CD1c-positive myeloid dendritic cell (primary cell): ENCODE measurements at regions not wholly inside any gene's neighbourhood (a gene's known extent, or its start where the extent isn't known, plus 50 kb on each side); places are given as distances from the start of the nearest gene placed in this dataset.
"Not testable (repeated sequence)": the region's sequence is repeated elsewhere in the genome, so short reads cannot be mapped to it uniquely, and the experiment has no call there.

Experiments used
- DNase-seq: peaks from one replicate; pipeline ENCODE4 v3.0.0-alpha.2; 2016; ENCODE audit errors: extremely low spot score

DNA sequence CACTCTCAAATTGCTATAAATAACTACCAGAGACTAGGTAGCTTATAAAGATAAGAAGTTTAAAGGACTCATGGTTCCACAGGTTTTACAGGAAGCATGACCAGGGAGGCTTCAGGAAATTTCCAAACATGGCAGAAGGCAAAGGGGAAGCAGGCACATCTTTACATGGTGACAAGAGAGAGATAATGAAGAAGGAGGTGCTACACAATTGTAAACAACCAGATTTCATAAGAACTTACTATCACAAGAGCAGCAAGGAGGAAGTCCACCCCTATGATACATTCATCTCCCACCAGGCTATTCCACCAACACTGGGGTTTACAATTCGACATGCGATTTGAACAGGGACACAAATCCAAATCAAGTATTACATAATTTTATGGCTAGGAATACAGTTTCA, 257.7 kb downstream of the BTG1 start:
- DNase-seq = peak; percentile 25

DNA sequence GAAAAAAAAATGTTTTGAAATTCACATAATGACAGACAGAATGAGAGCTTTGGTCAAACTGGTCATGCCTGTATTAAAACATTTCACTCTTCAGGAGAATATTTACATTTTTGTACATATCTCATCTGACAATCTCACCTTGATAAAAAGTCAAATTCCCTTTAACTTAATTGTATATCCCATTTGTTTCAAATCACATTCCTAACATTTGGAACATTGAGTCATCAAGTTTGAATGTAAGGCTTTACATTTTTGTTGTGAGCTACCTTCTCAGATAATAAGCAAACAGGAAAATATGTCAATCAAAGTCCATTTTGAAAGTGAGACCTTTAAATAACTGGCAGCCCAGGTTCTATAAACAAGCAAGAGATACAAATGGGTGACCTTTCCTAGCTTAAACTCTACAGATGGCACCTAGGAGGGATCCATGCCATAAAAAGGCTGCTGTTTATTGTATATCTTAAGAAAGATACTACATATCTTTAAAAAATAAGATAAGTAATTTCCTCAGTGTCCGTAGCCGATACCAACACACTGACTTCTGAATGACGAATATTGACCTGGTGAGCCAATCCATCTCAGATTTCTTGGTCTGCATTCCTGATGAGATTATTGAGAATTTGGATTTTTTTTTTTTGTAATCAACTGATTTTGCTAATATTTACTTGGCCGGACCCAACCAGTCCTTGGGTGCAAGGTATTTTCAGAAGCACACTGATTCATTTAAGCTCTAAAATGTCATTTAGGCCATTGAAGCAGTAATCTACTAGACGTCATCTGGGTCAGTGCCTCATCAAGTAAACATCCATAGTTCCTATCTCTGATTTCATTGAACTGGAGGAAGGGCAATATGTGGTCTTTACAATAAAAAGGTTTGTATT, 259.6 kb downstream of the BTG1 start:
- no peak for DNase-seq

DNA sequence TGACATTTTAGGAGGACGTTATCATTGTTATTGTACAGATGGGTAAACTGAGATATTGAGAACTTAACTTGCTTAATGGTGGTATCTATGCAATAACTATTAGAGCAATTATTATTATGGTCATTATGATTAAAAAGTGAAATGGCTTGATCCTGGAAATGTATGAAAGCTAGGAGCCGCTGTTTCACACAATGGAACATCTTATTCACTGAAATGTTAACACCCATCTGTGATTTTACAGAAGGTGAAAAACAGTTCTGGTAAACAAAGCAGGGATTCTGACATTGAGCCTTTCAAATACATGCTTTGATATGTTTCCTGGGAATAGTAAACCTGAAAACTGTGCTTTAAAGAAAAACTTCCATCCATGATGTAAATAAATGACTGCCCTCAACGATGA, 261.4 kb downstream of the BTG1 start:
- DNase-seq = no peak

GRCh38 chr12:91883811-91884210, 261.8 kb downstream of the BTG1 start:
- DNase-seq = no peak

GRCh38 chr12:91882910-91883309, 262.7 kb downstream of the BTG1 start:
- DNase-seq = no peak

- DNase-seq = no peak
Measured at GRCh38 chr12:91880528-91880927, 265.1 kb downstream of the BTG1 start.

GRCh38 chr12:91877456-91878235, 268.0 kb downstream of the BTG1 start:
- DNase-seq = peak; percentile 49

- peak; percentile 94 for DNase-seq
Measured at GRCh38 chr12:91877022-91877421, 268.6 kb downstream of the BTG1 start.

- not testable (repeated sequence) for DNase-seq
Measured at GRCh38 chr12:91875671-91876070, 270.0 kb downstream of the BTG1 start.

DNA sequence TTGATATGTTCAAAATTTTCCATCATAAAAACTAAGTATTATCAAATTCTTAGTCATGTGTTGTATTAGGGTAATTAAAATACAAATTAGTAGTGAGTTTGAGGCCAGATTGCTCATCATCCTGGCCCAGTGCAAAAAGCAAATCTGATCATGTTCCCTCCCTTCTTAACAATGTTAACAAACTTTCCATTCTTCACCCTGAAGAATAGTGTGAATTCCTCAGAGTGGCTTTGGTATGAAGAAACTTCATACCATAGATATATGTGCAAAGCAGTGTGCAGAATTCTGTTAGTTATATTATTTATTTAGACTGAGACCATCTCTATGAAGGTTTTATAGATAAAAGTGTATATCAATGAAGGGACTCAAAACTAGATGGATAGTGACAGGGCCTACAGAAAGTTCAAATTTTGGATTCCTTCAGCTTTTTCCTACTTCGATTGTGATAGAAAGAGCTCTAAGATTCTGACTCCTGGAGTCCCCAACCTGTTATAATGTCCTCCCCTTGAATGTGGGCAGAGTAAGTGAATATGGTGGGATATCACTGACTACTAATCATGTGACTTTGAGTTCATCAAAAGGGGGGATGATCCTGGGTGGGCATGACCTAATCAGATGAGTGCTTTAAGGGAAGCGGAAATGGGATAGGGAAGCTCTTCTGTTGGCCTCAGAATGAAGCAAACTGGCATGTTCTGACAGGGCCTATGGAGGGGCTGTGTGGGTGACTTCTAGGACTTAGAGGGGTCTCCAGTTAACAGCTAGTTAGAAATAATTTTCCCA, 271.4 kb downstream of the BTG1 start:
- DNase-seq = peak; percentile 37

DNA sequence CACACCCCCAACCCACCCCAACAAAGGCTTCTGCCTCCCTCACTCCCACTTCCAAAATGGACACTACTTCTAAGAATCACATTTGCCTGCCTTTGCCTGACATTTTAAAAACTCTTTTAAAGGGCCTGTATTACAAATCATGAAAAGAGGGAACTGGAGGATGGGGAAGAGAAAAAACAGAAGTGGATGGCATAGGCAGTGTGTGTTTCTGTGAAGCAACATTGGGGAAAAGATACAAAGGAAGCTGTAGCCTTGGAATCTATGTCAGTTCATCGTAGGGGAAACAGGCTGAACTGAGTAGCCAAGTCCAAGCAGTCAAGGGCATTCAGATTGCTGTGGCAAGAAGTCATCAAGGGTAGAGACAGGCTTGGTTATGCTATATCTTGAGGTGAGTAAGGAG, 273.9 kb downstream of the BTG1 start:
- peak; percentile 84 for DNase-seq

GRCh38 chr12:91870872-91871707, 274.6 kb downstream of the BTG1 start:
- DNase-seq = peak; percentile 32

GRCh38 chr12:91868054-91868453, 277.6 kb downstream of the BTG1 start:
- DNase-seq = no peak

GRCh38 chr12:91866566-91866965, 279.1 kb downstream of the BTG1 start:
- no peak for DNase-seq

DNA sequence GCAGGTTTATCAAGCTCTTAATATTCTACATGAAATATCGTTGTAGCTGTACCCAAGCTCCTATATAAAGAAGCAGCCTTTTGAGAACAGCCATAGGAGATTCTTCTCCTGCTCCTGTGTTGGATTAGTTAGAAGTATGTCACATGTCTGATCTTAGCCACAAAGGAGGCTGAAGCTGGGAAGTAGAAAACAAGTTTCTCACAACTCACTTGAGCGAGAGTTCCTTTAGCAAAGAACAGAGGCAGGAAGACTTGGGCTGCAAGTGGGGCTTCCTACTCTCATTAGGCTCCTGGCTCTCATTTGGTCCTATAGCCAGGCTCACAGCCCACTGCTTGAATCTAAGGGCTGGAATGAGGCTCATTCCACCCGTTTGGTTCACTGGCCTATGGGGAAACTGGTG, 281.9 kb downstream of the BTG1 start:
- DNase-seq = no peak

- no peak for DNase-seq
Measured at GRCh38 chr12:91861554-91861953, 284.1 kb downstream of the BTG1 start.

- DNase-seq = no peak
Measured at GRCh38 chr12:91859347-91859746, 286.3 kb downstream of the BTG1 start.

GRCh38 chr12:91857813-91858542, 287.7 kb downstream of the BTG1 start:
- DNase-seq = no peak

DNA sequence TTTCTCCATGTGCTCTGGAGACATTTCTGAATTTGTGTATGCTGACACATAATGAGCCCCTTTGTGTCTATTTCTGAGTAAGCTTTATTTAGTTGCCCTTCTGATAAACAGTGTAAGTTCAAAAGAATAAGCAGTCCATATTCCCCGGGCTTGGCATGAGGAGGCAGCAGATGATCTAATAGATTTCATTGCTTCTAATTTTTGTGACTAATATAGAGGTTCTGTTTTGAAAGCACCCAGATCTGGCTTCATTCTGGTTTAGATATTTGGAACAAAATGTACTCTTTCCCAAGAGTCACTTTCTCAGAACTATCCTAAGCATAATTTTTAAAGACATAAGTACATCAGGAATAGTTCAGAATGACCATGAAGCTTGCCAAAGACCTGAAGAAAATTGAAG, 290.9 kb downstream of the BTG1 start:
- no peak for DNase-seq

DNA sequence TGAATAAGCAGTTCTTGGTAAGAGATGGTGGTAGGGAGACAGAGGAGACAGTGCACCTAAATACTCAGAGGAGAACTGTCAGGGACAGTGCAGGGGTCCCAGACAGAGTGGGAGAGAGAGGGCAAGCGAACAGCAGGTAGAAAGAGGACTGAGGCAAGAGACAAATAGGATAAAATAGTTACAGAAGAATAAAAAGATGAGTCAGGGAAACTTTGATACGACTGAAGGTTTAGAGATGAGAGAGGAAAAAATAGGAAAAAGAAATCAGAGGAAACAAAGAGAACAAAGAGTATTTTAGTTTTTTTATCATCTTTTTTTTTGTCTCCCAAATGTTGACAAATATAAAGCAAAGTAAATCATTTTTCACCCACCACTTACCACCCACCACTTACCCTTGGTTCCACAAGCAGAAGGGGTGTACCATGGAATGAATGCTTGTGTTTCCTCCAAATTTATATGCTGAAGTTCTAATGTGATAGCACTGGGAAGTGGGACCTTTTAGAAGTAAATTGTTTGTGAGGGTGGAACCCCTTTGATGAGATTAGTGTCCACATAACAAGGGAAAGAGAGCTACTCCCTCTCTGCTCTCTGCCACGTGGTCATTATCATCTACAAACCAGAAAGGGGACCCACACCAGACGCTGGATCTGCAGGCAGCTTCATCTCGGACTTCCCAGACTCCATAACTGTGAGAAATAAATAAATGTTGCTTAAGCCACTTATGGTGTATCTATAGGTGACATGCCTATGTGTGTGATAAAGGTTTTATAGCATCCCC, 292.1 kb downstream of the BTG1 start:
- DNase-seq = no peak
